Gastrocnemius medialis (tissue), 4 donors: ENCODE measurements at regions not wholly inside any gene's neighbourhood (a gene's known extent, or its start where the extent isn't known, plus 50 kb on each side); places are given as distances from the start of the nearest gene placed in this dataset.

ENCODE experiments used
- CTCF ChIP-seq, 5 experiments: fragments of 450-650 bp in 3 of 5; fragments of 200-600 bp in 2 of 5; sonication (generic) in 2 of 5; IDR thresholded peaks in 4 of 5; conservative IDR thresholded peaks in 1 of 5; 1 replicate in 4 of 5; 2 replicates in 1 of 5; pipeline ENCODE4 v1.5.1; 2016 to 2019; ENCODE audit warnings: antibody characterized with exemption in 5 of 5, mild to moderate bottlenecking in 3 of 5, moderate library complexity in 3 of 5
- POLR2A ChIP-seq, 2 donors: fragments of 450-650 bp; IDR thresholded peaks; one replicate each; pipeline ENCODE4 v1.6.1; 2017; ENCODE audit warnings: antibody characterized with exemption in 2 of 2, mild to moderate bottlenecking in 2 of 2, moderate library complexity in 2 of 2

DNA sequence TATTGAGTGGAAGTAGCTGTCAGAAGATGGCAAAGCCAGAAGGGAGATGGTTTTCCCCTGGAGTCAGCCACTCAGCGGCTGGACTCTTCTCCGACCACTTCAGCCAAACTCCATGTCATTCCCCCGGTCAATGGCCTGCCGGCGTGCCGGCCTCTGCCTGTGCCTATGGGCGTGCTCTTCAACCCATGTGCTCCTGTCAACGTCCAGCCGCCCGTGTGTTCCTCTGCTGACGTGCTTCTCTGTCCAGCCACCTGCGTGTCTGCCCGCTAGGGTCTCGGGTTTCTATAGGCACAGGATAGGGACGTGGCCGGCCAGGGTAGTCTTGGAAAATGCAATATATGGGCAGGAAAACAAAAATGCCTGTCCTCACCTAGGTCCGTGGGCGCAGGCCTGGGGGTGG, 77.7 kb upstream of the RUFY1 start:
- TF ChIP-seq CTCF (IDR thresholded peaks at IDR 0.05 in 4 of 5, conservative IDR thresholded peaks at IDR 0.05 in 1 of 5) = no peak
- no peak for TF ChIP-seq POLR2A (IDR thresholded peaks at IDR 0.05)
